ENCODE measurements at regions not wholly inside any gene's neighbourhood (a gene's known extent, or its start where the extent isn't known, plus 50 kb on each side); places are given as distances from the start of the nearest gene placed in this dataset.

- no peaks in the 10 kb centered on the region for H3K36me3 Mint-ChIP-seq (ENCODE audit: low read depth)
- DNase-seq: no peak
- H3K27ac Mint-ChIP-seq: no peak overlapping the region
- no peaks in the 10 kb centered on the region for H3K4me1 Mint-ChIP-seq
- no peak overlapping the region for H3K4me3 Mint-ChIP-seq
- H3K27me3 Mint-ChIP-seq: no peaks in the 10 kb centered on the region
- H3K9me3 Mint-ChIP-seq: no peaks in the 10 kb centered on the region
- intact Hi-C loops (cut with micrococcal nuclease): no loop called here
Measured at GRCh38 chr5:6190838-6191237, 187.5 kb downstream of the MED10 start.

DNA sequence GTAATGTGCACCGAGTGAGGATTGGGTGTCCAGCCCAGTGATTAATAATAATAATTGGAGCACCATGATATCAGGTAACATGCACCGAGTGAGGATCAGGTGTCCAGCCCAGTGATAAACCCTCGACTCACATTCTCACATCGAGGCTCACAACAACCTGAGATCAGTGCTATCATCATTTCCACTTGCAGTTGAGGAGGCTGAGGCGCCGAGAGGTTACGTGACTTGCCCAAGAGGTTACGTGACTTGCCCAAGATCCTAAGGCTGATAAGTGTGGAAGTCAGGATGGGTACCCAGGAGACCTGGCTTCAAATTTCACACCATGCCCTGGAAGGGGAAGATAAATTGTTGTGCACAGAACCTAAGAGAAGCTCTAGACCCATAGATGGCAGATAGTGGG lies 189.4 kb downstream of the MED10 start:
- intact Hi-C loops (cut with micrococcal nuclease): no loop called here
- H3K9me3 Mint-ChIP-seq: no peaks in the 10 kb centered on the region
- no peaks in the 10 kb centered on the region for H3K36me3 Mint-ChIP-seq (ENCODE audit: low read depth)

GRCh38 chr5:6188344-6188743 lies 190.0 kb downstream of the MED10 start:
- Mint-ChIP-seq H3K27me3 (no peaks in the 10 kb centered on the region), H3K36me3 (ENCODE audit: low read depth) (no peaks in the 10 kb centered on the region), H3K4me3 (no peak overlapping the region), H3K4me1 (no peaks in the 10 kb centered on the region), H3K9me3 (no peaks in the 10 kb centered on the region), H3K27ac (no peak overlapping the region)
- intact Hi-C loops (cut with micrococcal nuclease): no loop called here
- DNase-seq: no peak

More for the DNA sequence above, 189.4 kb downstream of the MED10 start:
- Mint-ChIP-seq H3K4me1 (no peaks in the 10 kb centered on the region), H3K4me3 (no peak overlapping the region), H3K27ac (no peak overlapping the region), H3K27me3 (no peaks in the 10 kb centered on the region)
- DNase-seq: no peak

- H3K27me3 Mint-ChIP-seq: no peaks in the 10 kb centered on the region
- intact Hi-C loops (cut with micrococcal nuclease): no loop called here
- DNase-seq: no peak
- no peak overlapping the region for H3K27ac Mint-ChIP-seq
- no peaks in the 10 kb centered on the region for H3K4me1 Mint-ChIP-seq
- H3K9me3 Mint-ChIP-seq: no peaks in the 10 kb centered on the region
- H3K36me3 Mint-ChIP-seq (ENCODE audit: low read depth): no peaks in the 10 kb centered on the region
- H3K4me3 Mint-ChIP-seq: no peak overlapping the region
Measured at GRCh38 chr5:6187501-6187900, 190.8 kb downstream of the MED10 start.

- Mint-ChIP-seq H3K9me3 (no peaks in the 10 kb centered on the region), H3K27me3 (no peaks in the 10 kb centered on the region), H3K4me3 (no peak overlapping the region), H3K27ac (no peak overlapping the region), H3K4me1 (no peaks in the 10 kb centered on the region), H3K36me3 (ENCODE audit: low read depth) (no peaks in the 10 kb centered on the region)
- intact Hi-C loops (cut with micrococcal nuclease): no loop called here
- no peak for DNase-seq
Measured at GRCh38 chr5:6185574-6185973, 192.8 kb downstream of the MED10 start.

- H3K9me3 Mint-ChIP-seq: no peaks in the 10 kb centered on the region
- no peaks in the 10 kb centered on the region for H3K4me1 Mint-ChIP-seq
- no peak overlapping the region for H3K27ac Mint-ChIP-seq
- H3K27me3 Mint-ChIP-seq: no peaks in the 10 kb centered on the region
- no peaks in the 10 kb centered on the region for H3K36me3 Mint-ChIP-seq (ENCODE audit: low read depth)
- DNase-seq: no peak
- intact Hi-C loops (cut with micrococcal nuclease): no loop called here
- H3K4me3 Mint-ChIP-seq: no peak overlapping the region
Measured at GRCh38 chr5:6184481-6184880, 193.9 kb downstream of the MED10 start.

DNA sequence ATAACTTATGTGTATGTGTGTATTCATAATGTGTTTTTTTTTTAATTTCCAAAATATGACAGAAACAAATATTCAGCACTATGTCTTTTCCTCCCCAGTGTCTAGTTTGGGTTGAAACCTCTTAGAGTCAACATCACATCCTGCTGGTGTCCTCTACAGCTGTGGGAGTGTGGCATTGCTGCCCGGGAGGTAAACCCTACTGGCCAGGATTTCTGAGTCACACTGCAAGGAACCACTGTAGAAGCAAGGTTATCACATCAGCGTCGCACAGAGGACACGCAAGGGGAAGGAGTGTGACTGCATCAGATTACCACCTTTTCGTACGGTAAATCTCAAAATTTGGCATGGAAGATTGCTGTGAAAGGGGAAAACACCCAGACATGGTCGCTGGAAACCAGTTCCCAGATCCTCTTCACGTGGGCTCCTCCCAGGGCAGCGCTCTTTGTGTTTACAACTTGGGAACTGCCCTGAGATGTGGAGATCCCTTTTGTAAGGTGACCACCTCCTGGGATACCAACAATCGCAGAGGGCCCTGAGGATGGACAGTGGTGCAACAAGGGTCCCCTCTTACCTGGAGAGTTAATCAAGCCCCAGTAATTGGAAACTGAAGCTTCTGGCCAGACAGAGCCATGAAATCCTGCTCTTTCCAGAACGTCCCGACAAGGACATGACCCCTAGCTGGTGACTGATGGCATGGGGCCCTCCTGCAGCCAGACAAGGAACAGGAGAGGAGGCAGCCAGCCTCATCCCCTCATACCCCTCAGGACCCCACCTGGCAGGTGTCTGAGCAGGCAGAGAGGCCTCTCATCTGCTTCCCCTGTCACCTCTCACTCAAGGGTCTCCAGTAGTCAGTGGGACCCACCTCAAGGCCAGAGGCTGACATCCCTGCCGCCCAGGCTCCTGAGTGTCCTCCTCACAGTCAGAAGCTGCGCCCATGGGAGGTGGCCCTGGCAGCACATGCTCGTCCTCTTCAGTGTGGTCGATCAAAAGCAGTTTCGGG lies 194.7 kb downstream of the MED10 start:
- Mint-ChIP-seq H3K27me3 (no peaks in the 10 kb centered on the region), H3K36me3 (ENCODE audit: low read depth) (no peaks in the 10 kb centered on the region), H3K27ac (no peak overlapping the region), H3K4me1 (no peaks in the 10 kb centered on the region), H3K9me3 (no peaks in the 10 kb centered on the region), H3K4me3 (no peak overlapping the region)
- DNase-seq: no peak
- intact Hi-C loops (cut with micrococcal nuclease): no loop called here

GRCh38 chr5:6182271-6182815 lies 196.0 kb downstream of the MED10 start:
- DNase-seq: no peak
- Mint-ChIP-seq H3K27me3 (no peaks in the 10 kb centered on the region), H3K36me3 (ENCODE audit: low read depth) (no peaks in the 10 kb centered on the region), H3K27ac (no peak overlapping the region), H3K4me3 (no peak overlapping the region), H3K4me1 (no peaks in the 10 kb centered on the region), H3K9me3 (no peaks in the 10 kb centered on the region)
- intact Hi-C loops (cut with micrococcal nuclease): no loop called here

- H3K4me1 Mint-ChIP-seq: no peaks in the 10 kb centered on the region
- H3K4me3 Mint-ChIP-seq: no peak overlapping the region
- intact Hi-C loops (cut with micrococcal nuclease): no loop called here
- no peak for DNase-seq
- no peaks in the 10 kb centered on the region for H3K9me3 Mint-ChIP-seq
- H3K27me3 Mint-ChIP-seq: no peaks in the 10 kb centered on the region
- H3K27ac Mint-ChIP-seq: no peak overlapping the region
- H3K36me3 Mint-ChIP-seq (ENCODE audit: low read depth): no peaks in the 10 kb centered on the region
Measured at GRCh38 chr5:6181871-6182270, 196.5 kb downstream of the MED10 start.

GRCh38 chr5:6181147-6181729 lies 197.1 kb downstream of the MED10 start:
- no peaks in the 10 kb centered on the region for H3K27me3 Mint-ChIP-seq
- no peak for DNase-seq

DNA sequence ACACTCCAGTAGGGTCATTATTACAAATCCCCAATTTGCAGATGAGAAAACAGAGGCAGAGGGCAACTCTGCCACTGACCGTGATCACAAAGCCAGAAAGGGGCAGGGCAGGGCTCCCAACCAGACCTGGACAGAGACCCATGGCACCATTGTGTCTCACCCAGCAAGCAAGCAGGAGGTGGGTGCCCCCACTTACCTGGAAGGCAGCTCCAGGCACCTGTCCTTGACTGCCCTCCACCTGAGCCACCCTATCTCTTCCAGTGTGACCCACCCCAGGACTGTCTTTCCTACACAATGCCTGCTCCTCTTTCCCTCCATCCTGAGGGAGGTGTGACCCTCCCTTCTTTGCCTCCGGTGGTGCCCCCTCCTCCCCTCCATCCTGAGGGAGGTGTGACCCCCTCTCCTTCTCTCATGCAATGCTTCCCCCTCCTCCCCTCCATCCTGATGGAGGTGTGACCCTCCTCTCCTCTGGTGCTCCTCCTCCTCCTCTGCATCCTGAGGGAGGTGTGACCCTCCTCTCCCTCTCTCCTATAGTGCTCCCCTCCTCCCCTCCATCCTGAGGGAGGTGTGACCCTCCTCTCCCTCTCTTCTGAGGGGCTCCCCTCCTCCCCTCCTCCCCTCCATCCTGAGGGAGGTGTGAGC lies 198.0 kb downstream of the MED10 start:
- H3K4me1 Mint-ChIP-seq: no peaks in the 10 kb centered on the region
- intact Hi-C loops (cut with micrococcal nuclease): no loop called here
- no peaks in the 10 kb centered on the region for H3K27me3 Mint-ChIP-seq
- no peaks in the 10 kb centered on the region for H3K9me3 Mint-ChIP-seq
- no peak overlapping the region for H3K4me3 Mint-ChIP-seq
- no peaks in the 10 kb centered on the region for H3K36me3 Mint-ChIP-seq (ENCODE audit: low read depth)
- no peak for DNase-seq
- no peak overlapping the region for H3K27ac Mint-ChIP-seq

More at GRCh38 chr5:6181147-6181729, 197.1 kb downstream of the MED10 start:
- H3K36me3 Mint-ChIP-seq (ENCODE audit: low read depth): no peaks in the 10 kb centered on the region
- H3K9me3 Mint-ChIP-seq: no peaks in the 10 kb centered on the region
- H3K4me3 Mint-ChIP-seq: no peak overlapping the region
- H3K4me1 Mint-ChIP-seq: no peaks in the 10 kb centered on the region
- no peak overlapping the region for H3K27ac Mint-ChIP-seq
- intact Hi-C loops (cut with micrococcal nuclease): no loop called here

GRCh38 chr5:6178846-6179532 lies 199.4 kb downstream of the MED10 start:
- H3K4me1 Mint-ChIP-seq: no peaks in the 10 kb centered on the region
- no peaks in the 10 kb centered on the region for H3K9me3 Mint-ChIP-seq
- H3K27me3 Mint-ChIP-seq: no peaks in the 10 kb centered on the region
- H3K36me3 Mint-ChIP-seq (ENCODE audit: low read depth): no peaks in the 10 kb centered on the region
- no peak overlapping the region for H3K4me3 Mint-ChIP-seq
- no peak overlapping the region for H3K27ac Mint-ChIP-seq
- intact Hi-C loops (cut with micrococcal nuclease): no loop called here
- no peak for DNase-seq

- Mint-ChIP-seq H3K27me3 (no peaks in the 10 kb centered on the region), H3K4me1 (no peaks in the 10 kb centered on the region), H3K9me3 (no peaks in the 10 kb centered on the region), H3K36me3 (ENCODE audit: low read depth) (no peaks in the 10 kb centered on the region), H3K4me3 (no peak overlapping the region), H3K27ac (no peak overlapping the region)
- intact Hi-C loops (cut with micrococcal nuclease): no loop called here
- no peak for DNase-seq
Measured at GRCh38 chr5:6177926-6178325, 200.4 kb downstream of the MED10 start.
